COR-L47 (cell line): ENCODE measurements at regions not wholly inside any gene's neighbourhood (a gene's known extent, or its start where the extent isn't known, plus 50 kb on each side); places are given as distances from the start of the nearest gene placed in this dataset.
"Not testable (repeated sequence)": the region's sequence is repeated elsewhere in the genome, so short reads cannot be mapped to it uniquely, and the experiment has no call there.

ENCODE experiments used
- DNase-seq: peaks from one replicate; lab custom pipeline; 2025; lab: John Stamatoyannopoulos, UW

DNA sequence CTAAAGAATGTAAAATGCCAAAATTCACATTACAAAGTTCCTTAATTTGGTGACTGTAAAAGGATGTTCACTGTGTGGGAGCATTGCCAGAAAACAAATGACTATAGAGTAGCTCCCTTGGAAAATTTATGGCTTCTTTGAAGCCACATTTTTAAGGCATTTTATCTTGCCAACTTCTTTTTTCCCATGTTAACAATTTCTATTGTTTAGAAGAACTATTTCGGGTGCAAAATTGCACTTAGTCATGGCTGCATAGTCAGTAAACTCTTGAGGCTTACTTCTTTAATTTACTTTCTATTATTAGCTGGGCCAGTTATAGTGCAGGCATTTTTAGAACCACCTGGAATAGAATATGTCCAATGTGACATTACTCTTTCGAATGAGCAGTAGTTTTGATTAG is 515.3 kb downstream of the JRKL start:
- no peak for DNase-seq

DNA sequence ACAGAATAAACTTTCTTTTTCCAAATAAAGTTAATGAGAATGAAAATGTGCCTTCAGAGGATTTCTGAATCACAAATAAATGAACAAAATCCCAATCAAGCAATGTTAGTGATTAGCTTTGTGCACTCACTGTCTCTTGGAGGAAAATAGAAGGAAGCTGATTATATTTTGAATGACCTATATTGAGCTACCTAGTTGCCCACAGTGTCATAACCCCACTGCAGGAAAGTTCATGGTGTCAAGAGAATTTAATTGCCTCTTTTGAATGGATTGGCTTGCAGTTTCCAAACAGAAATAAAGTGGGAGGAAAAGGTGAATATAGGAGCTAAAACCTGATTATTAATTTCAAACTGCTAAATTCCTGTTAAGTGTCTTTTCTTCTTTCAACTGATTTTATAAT is 515.9 kb downstream of the JRKL start:
- no peak for DNase-seq

DNA sequence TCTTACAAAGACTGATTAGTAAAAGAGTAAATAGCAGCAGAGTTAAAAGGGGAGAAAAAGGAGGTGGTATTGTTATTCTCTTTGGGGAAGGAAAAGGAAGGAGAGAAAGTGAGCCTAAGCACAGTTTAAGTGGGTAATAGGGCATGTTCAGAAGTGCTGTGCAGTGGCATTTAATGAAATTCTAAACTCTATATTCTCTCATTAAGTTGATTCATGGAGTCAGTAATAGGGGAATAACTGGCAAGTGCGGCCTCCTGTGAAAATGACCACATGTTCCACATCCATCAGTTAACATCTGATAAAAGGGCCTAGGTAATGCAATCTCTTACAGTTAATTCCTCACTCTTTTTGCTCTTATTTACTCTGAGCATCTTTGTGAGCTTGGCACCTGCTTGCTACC is 516.7 kb downstream of the JRKL start:
- no peak for DNase-seq

DNA sequence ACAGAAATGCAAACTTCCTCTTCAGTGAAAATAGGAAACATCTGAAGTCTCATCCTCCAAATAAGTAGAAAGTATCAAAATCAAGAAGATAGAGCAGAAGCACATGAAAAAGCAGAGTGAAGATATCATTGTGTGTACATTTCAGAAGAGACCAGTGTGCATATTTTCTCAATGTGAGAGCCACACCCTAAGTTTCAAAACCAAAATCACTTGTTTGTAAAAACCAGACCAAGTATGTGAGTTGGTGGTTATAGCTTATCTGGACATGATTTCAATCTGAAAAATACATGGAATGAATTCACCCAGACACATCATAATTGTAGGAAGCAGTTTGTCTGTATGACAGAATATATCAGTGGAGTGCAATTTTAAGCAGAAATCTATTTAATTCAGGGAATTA is 536.0 kb downstream of the JRKL start:
- no peak for DNase-seq

DNA sequence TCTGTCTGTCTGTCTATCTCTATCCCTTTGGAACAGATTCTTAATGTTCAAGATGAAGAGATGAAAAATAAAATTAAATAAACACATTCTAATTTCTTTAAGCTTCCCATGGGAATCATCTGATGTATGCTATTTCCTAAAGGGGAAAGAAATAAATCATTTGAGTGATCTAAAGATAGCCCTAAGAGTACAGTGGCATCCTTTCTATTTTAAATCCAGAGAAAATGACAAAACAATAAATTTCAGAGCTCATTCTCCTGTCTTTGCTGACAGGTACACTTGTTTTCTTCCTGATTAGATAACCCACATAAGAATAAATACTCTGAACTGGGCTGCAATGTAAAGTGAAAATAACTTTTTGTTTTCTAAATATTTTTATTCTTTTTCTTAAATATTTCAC is 550.4 kb downstream of the JRKL start:
- no peak for DNase-seq

DNA sequence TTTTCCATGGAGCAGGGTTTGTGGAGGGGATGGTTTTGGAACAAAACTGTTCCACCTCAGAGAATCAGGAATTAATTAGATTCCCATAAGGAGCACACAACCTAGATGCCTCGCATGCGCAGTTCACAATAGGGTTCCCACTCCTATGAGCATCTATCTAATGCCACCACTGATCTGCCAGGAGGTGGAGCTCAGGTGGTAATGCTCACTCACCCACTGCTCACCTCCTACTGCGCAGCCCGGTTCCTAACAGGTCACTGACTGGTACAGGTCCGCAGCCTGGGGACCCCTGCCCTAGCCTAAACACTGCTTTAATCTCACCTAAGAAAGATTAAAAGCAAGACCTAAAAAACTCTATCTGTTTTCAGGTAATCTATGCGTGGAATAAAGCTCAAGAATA is 553.0 kb downstream of the JRKL start:
- DNase-seq = no peak

DNA sequence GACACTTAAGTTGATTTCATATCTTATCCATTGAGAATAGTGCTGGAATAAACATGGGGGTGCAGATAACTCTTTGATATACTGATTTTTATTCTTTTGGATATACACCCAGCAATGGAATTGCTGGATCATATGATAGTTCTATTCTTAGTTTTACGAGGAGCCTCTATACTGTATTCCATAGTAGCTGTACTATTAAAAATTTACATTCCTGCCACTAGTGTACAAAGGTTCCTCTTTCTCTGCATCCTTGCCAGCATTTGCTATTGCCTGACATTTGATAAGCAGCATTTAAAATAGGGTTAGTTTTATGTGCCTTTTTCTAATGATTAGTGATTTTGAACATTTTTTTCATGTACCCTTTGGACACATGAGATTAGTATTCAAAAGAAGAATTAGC is 554.2 kb downstream of the JRKL start:
- DNase-seq = no peak

DNA sequence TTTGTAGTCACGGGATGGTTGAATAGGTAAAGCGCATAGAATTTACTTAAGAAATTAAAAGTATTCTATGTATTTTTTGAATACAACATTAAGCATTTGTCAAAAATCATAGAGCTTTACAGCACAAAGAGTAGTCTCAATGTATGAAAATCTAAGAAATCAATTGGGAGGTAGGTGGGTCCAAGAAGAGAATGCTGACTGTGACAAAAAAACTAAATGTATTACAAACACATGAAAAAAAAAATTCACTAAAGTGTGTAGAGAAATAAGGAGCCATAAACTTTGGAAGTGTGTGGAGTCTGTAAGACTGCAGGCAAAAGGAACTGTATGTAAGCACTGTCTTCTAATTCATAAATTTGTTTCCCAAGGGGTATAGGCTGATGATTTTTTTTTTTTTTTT is 558.3 kb downstream of the JRKL start:
- DNase-seq = no peak

DNA sequence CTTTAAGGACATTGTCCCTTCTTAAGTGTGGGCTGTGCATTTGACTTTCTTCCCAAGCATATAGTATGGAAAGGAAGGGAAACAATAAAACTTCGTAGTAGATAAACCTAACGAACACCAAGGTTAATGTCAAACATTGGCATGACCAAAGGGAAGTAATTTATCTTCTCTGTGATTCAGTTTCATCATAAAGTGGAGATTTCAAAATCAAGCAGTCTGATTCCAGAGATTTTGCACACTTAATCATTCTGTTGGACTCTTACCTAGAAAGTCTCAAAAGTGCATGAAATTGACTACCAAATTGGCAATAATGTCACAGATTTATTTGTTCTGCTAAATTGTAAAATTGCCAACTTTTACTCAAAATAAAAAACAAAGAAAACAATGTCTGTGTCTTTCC is 559.7 kb downstream of the JRKL start:
- DNase-seq = no peak

DNA sequence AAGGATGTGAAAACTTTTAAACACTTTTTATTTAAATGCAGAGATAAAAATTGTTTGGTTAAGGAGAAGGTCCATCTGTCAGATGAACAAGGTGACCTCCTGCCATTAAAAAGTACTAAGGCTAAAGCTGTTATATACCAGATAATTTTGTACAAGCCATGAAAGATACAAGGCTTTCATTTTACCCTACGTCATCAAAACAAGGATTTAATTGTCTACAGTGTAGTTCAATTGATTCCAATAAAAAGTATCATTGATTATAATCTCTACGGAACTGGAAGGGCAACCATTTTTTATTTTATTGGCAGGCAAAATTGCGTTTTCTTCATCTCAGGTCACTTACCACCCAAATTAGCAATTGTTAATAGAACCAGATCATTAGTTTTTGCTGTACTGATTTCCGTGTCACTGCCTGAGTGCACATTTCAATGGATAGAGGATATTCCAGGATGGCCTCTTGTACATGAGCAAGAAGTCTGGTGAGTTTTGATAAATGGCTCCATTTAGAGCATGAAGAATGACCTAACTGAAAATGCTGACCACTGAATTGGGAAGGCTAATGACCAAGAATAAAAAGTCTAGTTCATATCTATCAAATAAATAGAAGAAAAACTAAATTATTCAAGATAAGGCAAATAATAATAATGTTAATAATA is 564.9 kb downstream of the JRKL start:
- no peak for DNase-seq

DNA sequence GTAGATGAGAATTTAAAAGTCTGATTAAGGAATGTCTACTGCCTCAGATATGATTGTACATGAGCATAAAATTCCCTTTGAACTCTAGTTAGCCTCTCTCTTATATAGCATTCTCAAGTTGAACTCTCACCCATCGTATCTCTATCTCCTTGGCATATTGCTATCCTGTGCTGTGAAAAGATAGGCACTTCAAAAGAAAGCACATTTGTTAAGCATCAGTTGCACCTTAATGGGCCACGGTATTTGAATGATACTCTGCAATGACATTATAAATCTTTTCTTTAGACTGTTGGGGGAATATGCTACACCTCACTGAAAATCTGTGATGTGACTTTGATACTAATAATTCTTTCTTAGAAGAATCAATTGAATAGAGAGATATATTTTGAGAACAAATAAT is 570.7 kb downstream of the JRKL start:
- DNase-seq = no peak

DNA sequence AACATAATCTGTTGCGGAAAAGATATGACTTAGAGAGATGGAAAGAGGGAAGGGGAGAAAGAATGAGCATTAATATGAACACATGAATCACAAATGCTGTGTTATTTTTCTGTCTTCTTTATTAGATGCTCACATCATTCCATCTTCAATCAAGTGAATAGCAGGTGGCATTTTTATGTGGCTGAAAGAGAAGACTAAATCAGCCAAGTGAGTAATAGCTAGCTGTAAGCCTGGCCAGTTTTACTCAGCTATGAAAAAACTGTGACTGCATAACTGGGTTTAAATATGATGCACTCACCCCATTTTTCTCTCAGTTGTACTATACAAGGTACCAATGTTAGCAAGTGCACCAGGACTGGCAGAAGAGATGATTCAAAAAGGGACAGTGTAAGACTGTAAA is 571.1 kb downstream of the JRKL start:
- DNase-seq = no peak

DNA sequence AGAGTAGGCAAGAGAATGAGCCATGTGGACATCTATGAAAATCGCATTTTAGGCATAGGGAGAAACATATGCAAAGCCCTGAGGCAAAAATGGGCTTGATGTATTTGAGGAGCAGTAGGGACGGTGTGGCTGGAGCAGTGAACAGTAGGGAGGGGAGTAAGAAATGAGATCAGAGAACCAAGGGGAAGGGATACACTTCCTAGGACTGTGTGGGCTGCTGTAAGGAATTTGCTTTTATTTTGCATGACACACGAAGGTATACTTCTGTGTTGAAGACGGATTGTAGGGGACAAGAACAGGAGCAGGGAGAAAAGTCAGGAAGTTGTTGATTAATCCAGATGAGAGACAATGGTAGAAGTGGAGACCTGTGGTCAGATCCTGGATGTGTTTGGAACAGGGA is 572.1 kb downstream of the JRKL start:
- DNase-seq = no peak

DNA sequence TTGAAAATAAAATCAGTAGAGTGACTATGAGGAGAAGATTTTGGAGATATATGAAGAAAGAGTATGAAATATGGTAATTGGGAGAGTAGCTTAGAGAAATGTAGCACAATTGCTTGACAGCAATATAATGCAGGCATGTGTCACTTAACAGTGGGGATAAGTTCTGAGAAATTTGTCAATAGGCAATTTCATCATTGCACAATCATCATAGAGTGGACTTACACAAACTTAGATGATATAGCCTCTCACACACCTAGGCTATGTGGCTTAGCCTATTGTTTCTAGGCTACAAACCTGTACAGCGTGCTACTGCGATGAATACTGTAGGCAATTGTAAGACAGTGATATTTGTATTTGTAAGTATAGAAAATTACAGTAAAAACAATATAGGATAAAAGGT is 573.6 kb downstream of the JRKL start:
- DNase-seq = no peak

DNA sequence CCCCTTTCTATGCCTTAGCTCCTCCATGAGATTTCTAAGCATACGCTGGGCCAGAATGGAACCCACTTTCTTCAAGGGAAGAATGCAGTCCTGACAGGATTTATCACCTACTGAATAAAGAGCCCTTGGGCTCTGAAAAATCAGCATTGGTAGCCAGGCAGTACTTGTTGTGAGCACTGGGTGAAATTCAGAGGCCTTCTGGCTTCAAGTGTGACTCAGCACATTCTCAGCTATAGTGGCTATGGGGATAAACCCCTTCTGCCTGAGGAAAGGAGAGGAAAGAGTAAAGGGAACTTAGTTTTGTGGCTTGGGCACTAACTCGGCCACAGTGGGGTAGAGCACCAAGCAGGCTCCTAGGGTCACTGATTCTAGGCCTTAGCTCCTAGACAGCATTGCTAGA is 574.8 kb downstream of the JRKL start:
- DNase-seq = no peak

DNA sequence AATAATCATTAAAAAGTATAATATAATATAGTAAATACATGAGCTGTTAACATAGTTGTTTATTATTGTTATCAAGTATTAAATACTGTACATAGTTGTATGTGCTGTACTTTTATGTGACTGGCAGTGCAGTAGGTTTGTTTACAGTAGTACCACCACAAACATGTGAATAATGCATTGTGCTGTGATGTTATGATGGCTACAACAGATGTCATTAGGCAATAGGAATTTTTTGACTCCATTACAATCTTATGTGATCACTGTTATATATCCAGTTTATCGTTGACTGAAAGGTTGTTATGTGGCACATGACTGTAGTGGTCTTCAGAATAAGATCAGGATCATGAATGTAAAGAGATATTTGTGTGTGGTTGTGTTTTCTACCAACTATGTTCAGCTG is 577.8 kb downstream of the JRKL start:
- no peak for DNase-seq

DNA sequence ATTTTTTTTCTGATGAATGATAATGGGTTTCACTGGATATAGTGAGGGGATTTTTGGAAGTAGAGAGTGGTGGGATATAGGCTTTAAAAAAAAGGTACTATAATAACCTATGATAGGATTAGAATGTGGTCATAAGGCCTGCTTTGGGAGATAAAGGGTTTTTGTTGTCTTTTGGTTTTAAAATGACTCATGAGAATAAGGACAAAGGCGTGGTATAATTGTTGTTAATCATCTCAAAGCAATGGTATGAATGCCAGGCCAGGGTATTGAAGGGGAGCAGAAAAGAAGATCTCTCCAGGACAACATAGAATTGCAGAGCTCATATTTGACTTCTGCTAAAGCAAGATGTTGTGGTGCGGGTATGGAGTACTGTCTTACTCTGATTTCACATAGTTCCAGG is 579.4 kb downstream of the JRKL start:
- DNase-seq = no peak

DNA sequence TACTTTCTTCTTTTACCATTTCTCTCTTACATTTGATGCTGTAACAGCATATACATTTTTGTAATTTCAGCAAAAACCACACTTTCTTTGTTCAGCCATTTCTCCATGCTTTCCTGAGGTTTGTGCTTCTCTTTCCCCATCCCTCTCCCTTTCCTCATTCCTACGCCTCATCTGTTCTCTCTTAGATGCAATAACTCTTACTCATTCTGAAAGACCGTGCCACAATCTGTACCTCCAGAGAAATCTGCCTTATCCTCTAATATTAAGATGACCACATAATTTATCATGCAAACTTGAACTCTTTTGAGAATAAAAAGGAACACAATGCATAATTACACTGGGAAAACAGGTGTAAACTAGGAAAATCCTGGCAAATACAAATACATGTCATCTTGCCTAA is 588.9 kb downstream of the JRKL start:
- no peak for DNase-seq

DNA sequence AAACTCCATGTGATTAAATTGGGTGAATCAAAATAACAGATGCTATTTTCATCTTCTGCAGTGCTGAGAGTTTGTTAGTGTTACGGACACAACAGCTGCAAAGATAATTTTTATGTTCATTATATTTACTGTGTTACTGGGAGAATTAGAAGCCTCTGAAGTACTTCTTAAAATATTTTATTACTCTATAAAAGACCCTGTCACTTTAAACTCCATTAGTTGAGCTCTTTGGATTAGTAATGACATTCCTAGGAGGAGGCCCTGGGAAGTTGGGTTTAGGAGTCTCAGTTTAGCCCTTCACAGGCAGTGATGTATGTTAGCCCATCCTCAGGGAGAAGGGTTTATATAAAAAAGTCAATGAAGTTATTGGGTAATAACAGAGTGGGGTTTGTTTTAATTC is 596.7 kb downstream of the JRKL start:
- no peak for DNase-seq

DNA sequence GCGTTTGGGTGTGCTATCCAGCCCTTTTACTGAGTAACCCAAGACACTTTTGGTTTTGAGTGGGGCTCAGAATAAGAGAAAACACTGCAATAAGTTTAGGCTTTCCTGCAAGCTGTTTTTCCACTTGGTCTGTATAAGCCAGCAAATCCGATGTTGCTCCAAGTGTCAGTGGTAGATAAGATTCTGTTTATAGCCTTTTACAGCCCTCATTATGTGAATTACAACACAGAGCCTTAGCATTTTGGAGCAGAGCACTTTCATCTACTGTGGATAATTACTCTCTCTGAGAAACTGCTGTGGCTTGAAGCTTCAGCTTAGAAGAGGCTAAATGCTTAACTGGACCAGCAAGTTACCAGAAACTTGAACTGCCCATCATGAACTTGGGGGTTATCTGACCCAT is 601.1 kb downstream of the JRKL start:
- DNase-seq = no peak

DNA sequence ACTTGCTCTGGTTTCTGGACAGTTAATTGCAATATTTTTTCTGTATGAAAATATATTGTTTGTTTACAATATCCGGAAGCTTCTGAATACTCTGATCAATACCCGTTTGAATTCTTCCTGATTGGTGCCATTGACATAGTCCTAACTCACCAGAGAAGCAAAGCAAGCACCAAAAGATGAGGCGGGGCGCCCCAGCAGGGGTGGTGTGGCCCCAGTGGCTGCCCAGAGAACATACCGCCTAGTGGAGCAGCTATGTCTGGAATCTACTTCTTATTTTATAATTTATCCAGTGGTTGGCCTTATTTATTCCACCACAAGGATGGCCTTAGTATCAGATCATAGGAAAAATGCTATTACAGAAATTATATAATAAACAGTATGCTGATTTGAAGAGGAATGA is 610.7 kb downstream of the JRKL start:
- no peak for DNase-seq

DNA sequence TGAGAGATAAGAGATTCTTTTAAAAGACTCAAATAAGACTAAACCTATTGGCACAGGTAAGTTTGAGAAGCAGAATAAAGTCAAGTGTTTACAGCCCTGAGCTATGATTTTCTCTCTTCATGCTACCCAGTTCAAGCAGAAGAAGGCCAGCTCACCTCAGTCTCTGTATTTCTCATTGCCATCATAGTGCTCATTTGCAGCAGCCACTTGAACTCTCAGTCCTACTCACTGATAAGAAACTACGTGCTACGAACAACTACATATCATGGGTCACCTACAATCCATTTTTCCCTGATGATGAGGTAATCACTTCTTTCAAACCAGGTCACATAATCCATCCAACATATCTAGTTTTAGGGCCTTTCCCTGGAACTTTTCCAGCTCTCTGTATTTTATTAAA is 617.5 kb downstream of the JRKL start:
- no peak for DNase-seq

DNA sequence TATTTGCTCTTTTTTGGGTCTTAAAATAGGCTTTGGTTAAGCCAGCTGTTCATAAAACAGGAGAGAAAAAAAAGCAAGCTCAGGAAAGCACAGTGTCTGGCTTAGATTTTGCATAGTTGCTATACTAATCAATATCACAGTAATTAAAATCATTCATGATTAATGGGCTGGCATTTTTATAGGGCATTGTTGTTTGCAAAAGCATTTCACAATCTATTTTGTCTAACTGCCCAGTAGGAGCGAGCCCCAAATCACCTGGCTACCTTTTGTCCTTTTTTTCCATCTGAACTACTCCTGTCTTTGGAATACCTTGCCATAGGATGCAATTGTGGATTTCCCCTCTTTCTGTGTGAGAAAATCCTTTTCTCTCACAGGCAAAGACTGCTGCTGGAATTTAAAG is 619.8 kb downstream of the JRKL start:
- peak; percentile 15 for DNase-seq

DNA sequence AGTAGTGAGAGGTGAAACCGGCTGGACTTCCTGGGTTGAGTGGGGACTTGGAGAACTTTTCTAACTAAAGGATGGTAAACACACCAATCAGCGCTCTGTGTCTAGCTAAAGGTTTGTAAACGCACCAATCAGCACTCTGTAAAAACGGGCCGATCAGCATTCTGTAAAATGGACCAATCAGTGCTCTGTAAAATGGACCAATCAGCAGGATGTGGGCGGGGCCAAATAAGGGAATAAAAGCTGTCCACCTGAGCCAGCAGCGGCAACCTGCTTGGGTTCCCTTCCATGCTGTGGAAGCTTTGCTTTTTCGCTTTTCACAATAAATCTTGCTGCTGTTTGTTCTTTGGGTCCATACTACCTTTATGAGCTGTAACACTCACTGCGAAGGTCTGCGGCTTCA is 621.2 kb downstream of the JRKL start:
- not testable (repeated sequence) for DNase-seq

DNA sequence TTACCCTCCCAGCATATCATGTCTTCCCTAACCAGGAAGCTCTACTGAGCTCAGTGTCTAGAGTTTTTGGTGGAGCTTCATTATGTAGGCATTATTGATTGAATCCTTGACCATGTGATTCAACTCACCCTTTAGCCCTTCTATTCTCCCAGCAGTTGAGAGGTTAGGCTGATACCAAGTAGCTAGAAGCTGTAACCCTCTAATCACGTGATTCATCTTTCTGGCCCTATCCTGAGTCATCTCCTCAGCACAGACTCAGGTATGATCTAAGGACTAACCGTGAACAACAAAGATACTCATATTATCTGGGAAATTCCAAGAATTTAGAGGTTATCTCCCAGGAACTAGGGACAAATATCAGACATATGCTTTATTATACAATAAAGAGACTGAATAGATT is 625.5 kb downstream of the JRKL start:
- DNase-seq = no peak
